Mucosa of rectum (tissue), 2 donors: ENCODE measurements at regions not wholly inside any gene's neighbourhood (a gene's known extent, or its start where the extent isn't known, plus 50 kb on each side); places are given as distances from the start of the nearest gene placed in this dataset.
"Not testable (repeated sequence)": the region's sequence is repeated elsewhere in the genome, so short reads cannot be mapped to it uniquely, and the experiment has no call there.

Experiments
- H3K27ac ChIP-seq, 2 donors: one replicate each; pipeline ENCODE4 v1.7.0; 2013; ENCODE audit warnings: inconsistent platforms in 2 of 2, low read depth in 2 of 2, low read length in 2 of 2
- H3K27me3 ChIP-seq, 2 donors: one replicate each; pipeline ENCODE4 v1.7.0; 2013; ENCODE audit warnings: low read length in 2 of 2; ENCODE audit not compliant: control insufficient read depth in 2 of 2, insufficient read depth in 2 of 2
- H3K36me3 ChIP-seq, 2 donors: one replicate each; pipeline ENCODE4 v1.7.0; 2013; ENCODE audit warnings: low read length in 2 of 2; ENCODE audit not compliant: control insufficient read depth in 2 of 2, insufficient read depth in 2 of 2
- H3K4me1 ChIP-seq, 2 donors: one replicate each; pipeline ENCODE4 v1.7.0; 2013; ENCODE audit warnings: low read length in 2 of 2, mild to moderate bottlenecking in 1 of 2; ENCODE audit not compliant: control insufficient read depth in 2 of 2, insufficient read depth in 2 of 2
- H3K4me3 ChIP-seq, 2 donors: one replicate each; pipeline ENCODE4 v1.7.0; 2013; ENCODE audit warnings: low read length in 2 of 2
- H3K9ac ChIP-seq, 2 donors: one replicate each; pipeline ENCODE4 v1.7.0; 2013; ENCODE audit warnings: low read length in 2 of 2, low read depth in 1 of 2, mild to moderate bottlenecking in 1 of 2
- H3K9me3 ChIP-seq, 2 donors: one replicate each; pipeline ENCODE4 v1.7.0; 2013; ENCODE audit warnings: low read length in 2 of 2; ENCODE audit not compliant: control insufficient read depth in 2 of 2
- donor health status: healthy.
- donor health status: Normal muscosa, but diverticular disease.

GRCh38 chr21:35477622-35478021, 428.5 kb upstream of the RUNX1 start:
- no peaks in the 10 kb centered on the region for H3K36me3 ChIP-seq
- no peaks in the 10 kb centered on the region for H3K9me3 ChIP-seq
- H3K27me3 ChIP-seq = no peaks in the 10 kb centered on the region
- H3K27ac ChIP-seq = peak overlapping the region; percentile 11 to 48
- H3K9ac ChIP-seq = no peak overlapping the region
- H3K4me1 ChIP-seq = peaks cover 0 to 3% of the 10 kb centered on the region in 2 donors
- no peak overlapping the region for H3K4me3 ChIP-seq

- Histone ChIP-seq H3K4me1 (peaks cover 0 to 3% of the 10 kb centered on the region in 2 donors), H3K27ac (peak overlapping the region; percentile 33 to 67), H3K9ac (no peak overlapping the region), H3K27me3 (no peaks in the 10 kb centered on the region), H3K4me3 (no peak overlapping the region), H3K9me3 (no peaks in the 10 kb centered on the region), H3K36me3 (no peaks in the 10 kb centered on the region)
Observed at GRCh38 chr21:35476621-35477395, 427.7 kb upstream of the RUNX1 start.

GRCh38 chr21:35475762-35476161, 426.7 kb upstream of the RUNX1 start:
- no peak overlapping the region for H3K4me3 ChIP-seq
- no peak overlapping the region for H3K9ac ChIP-seq
- H3K27ac ChIP-seq = peak overlapping the region; percentile 33 to 67
- H3K9me3 ChIP-seq = no peaks in the 10 kb centered on the region
- no peaks in the 10 kb centered on the region for H3K27me3 ChIP-seq
- peaks cover 0 to 3% of the 10 kb centered on the region in 2 donors for H3K4me1 ChIP-seq
- no peaks in the 10 kb centered on the region for H3K36me3 ChIP-seq

- no peak overlapping the region for H3K4me3 ChIP-seq
Observed at GRCh38 chr21:35475009-35475408, 425.9 kb upstream of the RUNX1 start.

GRCh38 chr21:35473496-35473895, 424.4 kb upstream of the RUNX1 start:
- Histone ChIP-seq H3K36me3 (no peaks in the 10 kb centered on the region), H3K27ac (no peak overlapping the region), H3K4me1 (peaks cover 0 to 3% of the 10 kb centered on the region in 2 donors), H3K9me3 (no peaks in the 10 kb centered on the region), H3K27me3 (no peaks in the 10 kb centered on the region), H3K4me3 (no peak overlapping the region), H3K9ac (no peak overlapping the region)

More at GRCh38 chr21:35475009-35475408, 425.9 kb upstream of the RUNX1 start:
- Histone ChIP-seq H3K27ac (no peak overlapping the region), H3K9me3 (no peaks in the 10 kb centered on the region), H3K4me1 (peaks cover 0 to 3% of the 10 kb centered on the region in 2 donors), H3K9ac (no peak overlapping the region), H3K36me3 (no peaks in the 10 kb centered on the region), H3K27me3 (no peaks in the 10 kb centered on the region)

- H3K36me3 ChIP-seq = no peaks in the 10 kb centered on the region
- H3K27ac ChIP-seq = no peak overlapping the region
- H3K4me3 ChIP-seq = no peak overlapping the region
- H3K9me3 ChIP-seq = no peaks in the 10 kb centered on the region
- H3K9ac ChIP-seq = no peak overlapping the region
- H3K27me3 ChIP-seq = no peaks in the 10 kb centered on the region
- no peaks in the 10 kb centered on the region for H3K4me1 ChIP-seq
Observed at GRCh38 chr21:35470522-35470921, 421.4 kb upstream of the RUNX1 start.

- Histone ChIP-seq H3K4me3 (no peak overlapping the region), H3K9me3 (no peaks in the 10 kb centered on the region), H3K27ac (no peak overlapping the region), H3K4me1 (no peaks in the 10 kb centered on the region), H3K27me3 (no peaks in the 10 kb centered on the region), H3K36me3 (no peaks in the 10 kb centered on the region), H3K9ac (no peak overlapping the region)
Observed at GRCh38 chr21:35469498-35469897, 420.4 kb upstream of the RUNX1 start.

GRCh38 chr21:35468991-35469390, 419.9 kb upstream of the RUNX1 start:
- no peaks in the 10 kb centered on the region for H3K36me3 ChIP-seq
- H3K4me1 ChIP-seq = no peaks in the 10 kb centered on the region
- H3K27me3 ChIP-seq = no peaks in the 10 kb centered on the region
- H3K9me3 ChIP-seq = no peaks in the 10 kb centered on the region
- H3K9ac ChIP-seq = no peak overlapping the region
- no peak overlapping the region for H3K27ac ChIP-seq
- no peak overlapping the region for H3K4me3 ChIP-seq

GRCh38 chr21:35467566-35467965, 418.5 kb upstream of the RUNX1 start:
- Histone ChIP-seq H3K9me3 (no peaks in the 10 kb centered on the region), H3K4me1 (no peaks in the 10 kb centered on the region), H3K4me3 (no peak overlapping the region), H3K9ac (no peak overlapping the region), H3K36me3 (no peaks in the 10 kb centered on the region), H3K27ac (no peak overlapping the region), H3K27me3 (no peaks in the 10 kb centered on the region)

- H3K9me3 ChIP-seq, H3K4me1 ChIP-seq, H3K36me3 ChIP-seq, H3K27me3 ChIP-seq, H3K27ac ChIP-seq, H3K9ac ChIP-seq, H3K4me3 ChIP-seq: not testable (repeated sequence)
Observed at GRCh38 chr21:35466681-35467080, 417.6 kb upstream of the RUNX1 start.
